CD4-positive, alpha-beta memory T cell (primary cell): ENCODE measurements at regions not wholly inside any gene's neighbourhood (a gene's known extent, or its start where the extent isn't known, plus 50 kb on each side); places are given as distances from the start of the nearest gene placed in this dataset.

ENCODE experiments used
- CTCF ChIA-PET: fragments of 350-600 bp; sonication (Branson Sonifier 250); formaldehyde crosslinking; loops from one replicate; lab custom pipeline; 2021; ENCODE audit warnings: inconsistent platforms; ENCODE audit not compliant: partially characterized antibody; lab: Charles Lee
- POLR2A ChIA-PET: fragments of 350-600 bp; sonication (Branson Sonifier 250); formaldehyde crosslinking; loops from one replicate; lab custom pipeline; 2021; ENCODE audit not compliant: partially characterized antibody; lab: Charles Lee
- DNase-seq, 5 donors: peaks; one replicate each; pipeline versions ENCODE4 v3.0.0 to v3.0.0-alpha.2; 2020 to 2022; ENCODE audit warnings: mixed read lengths in 1 of 5
- H3K27ac ChIP-seq: one replicate; pipeline ENCODE4 v1.7.0; 2013; ENCODE audit warnings: low read depth, low read length
- H3K27me3 ChIP-seq: 2 replicates; pipeline ENCODE4 v1.7.0; 2013; ENCODE audit warnings: mild to moderate bottlenecking, low read length, moderate library complexity; ENCODE audit not compliant: insufficient read depth
- H3K36me3 ChIP-seq: 2 replicates; pipeline ENCODE4 v1.7.0; 2013; ENCODE audit warnings: mild to moderate bottlenecking, low read length, moderate library complexity; ENCODE audit not compliant: insufficient read depth
- H3K4me1 ChIP-seq: 2 replicates; pipeline ENCODE4 v1.7.0; 2013; ENCODE audit warnings: mild to moderate bottlenecking, low read length, moderate library complexity; ENCODE audit not compliant: insufficient read depth
- H3K4me3 ChIP-seq, 2 donors: one replicate each; pipeline ENCODE4 v1.7.0; 2013; ENCODE audit warnings: low read length in 2 of 2, mild to moderate bottlenecking in 1 of 2
- H3K9me3 ChIP-seq, 2 donors: one replicate each; pipeline ENCODE4 v1.7.0; 2013; ENCODE audit warnings: low read length in 2 of 2, control low read depth in 1 of 2; ENCODE audit not compliant: control insufficient read depth in 1 of 2
- H3K27ac Mint-ChIP-seq, 7 donors: one replicate each; pipeline ENCODE4 v1.8.0; 2020 to 2021; ENCODE audit warnings: mixed read lengths in 7 of 7, mild to moderate bottlenecking in 6 of 7, inconsistent platforms in 3 of 7, moderate library complexity in 3 of 7
- H3K27me3 Mint-ChIP-seq, 2 donors: one replicate each; pipeline ENCODE4 v1.8.0; 2020 to 2021; ENCODE audit warnings: mixed read lengths in 2 of 2
- H3K36me3 Mint-ChIP-seq, 2 donors: one replicate each; pipeline ENCODE4 v1.8.0; 2020 to 2021; ENCODE audit warnings: mixed read lengths in 2 of 2, inconsistent platforms in 1 of 2, mild to moderate bottlenecking in 1 of 2
- H3K4me1 Mint-ChIP-seq, 4 donors: one replicate each; pipeline ENCODE4 v1.8.0; 2020 to 2021; ENCODE audit warnings: mixed read lengths in 4 of 4, mild to moderate bottlenecking in 1 of 4
- H3K4me3 Mint-ChIP-seq, 8 donors: one replicate each; pipeline ENCODE4 v1.8.0; 2020 to 2021; ENCODE audit warnings: mixed read lengths in 8 of 8, mild to moderate bottlenecking in 7 of 8, moderate library complexity in 6 of 8, inconsistent platforms in 3 of 8
- H3K9me3 Mint-ChIP-seq, 8 donors: one replicate each; pipeline ENCODE4 v1.8.0; 2020 to 2021; ENCODE audit warnings: mixed read lengths in 8 of 8, mild to moderate bottlenecking in 5 of 8, inconsistent platforms in 3 of 8, moderate library complexity in 1 of 8
- intact Hi-C: fragments of 100-400 bp; cut with micrococcal nuclease; formaldehyde crosslinking; loops from one replicate; pipeline ENCODE4 v1.15.1; 2023

DNA sequence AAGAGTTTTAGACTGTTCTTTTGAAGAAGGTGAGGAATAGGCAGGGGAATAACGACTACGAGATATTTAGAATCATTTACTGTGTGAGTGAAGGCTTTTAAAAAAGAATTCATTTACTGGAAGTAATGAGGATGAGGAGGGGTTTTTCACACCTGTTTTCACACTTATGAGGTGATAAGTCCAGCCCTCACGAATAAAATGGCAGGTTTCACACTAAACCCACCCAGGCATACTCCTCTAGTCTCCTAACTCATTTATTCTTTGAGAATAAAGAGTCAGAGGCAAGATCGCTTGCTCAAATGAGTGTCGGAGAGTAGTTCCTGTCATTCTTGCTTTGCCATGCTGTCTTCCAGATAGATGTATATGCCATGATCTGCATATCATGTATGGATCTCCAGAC lies 79.0 kb upstream of the ZEB2 start:
- Histone ChIP-seq H3K4me3 (no peak overlapping the region), H3K9me3 (no peaks in the 10 kb centered on the region), H3K27me3 (no peaks in the 10 kb centered on the region), H3K36me3 (no peaks in the 10 kb centered on the region), H3K27ac (no peak overlapping the region), H3K4me1 (no peaks in the 10 kb centered on the region)
- peaks cover 3 to 9% (median 5%) of the 10 kb centered on the region in 4 donors for H3K4me1 Mint-ChIP-seq
- peaks cover 0 to 4% (median 0%) of the 10 kb centered on the region in 8 donors for H3K9me3 Mint-ChIP-seq
- H3K27ac Mint-ChIP-seq: no peak overlapping the region
- H3K36me3 Mint-ChIP-seq: no peaks in the 10 kb centered on the region
- no peak overlapping the region for H3K4me3 Mint-ChIP-seq
- DNase-seq: no peak
- intact Hi-C loops: no loop called here
- CTCF ChIA-PET: no interaction called here
- H3K27me3 Mint-ChIP-seq: peaks cover 2 to 5% of the 10 kb centered on the region in 2 donors
- POLR2A ChIA-PET: no interaction called here

DNA sequence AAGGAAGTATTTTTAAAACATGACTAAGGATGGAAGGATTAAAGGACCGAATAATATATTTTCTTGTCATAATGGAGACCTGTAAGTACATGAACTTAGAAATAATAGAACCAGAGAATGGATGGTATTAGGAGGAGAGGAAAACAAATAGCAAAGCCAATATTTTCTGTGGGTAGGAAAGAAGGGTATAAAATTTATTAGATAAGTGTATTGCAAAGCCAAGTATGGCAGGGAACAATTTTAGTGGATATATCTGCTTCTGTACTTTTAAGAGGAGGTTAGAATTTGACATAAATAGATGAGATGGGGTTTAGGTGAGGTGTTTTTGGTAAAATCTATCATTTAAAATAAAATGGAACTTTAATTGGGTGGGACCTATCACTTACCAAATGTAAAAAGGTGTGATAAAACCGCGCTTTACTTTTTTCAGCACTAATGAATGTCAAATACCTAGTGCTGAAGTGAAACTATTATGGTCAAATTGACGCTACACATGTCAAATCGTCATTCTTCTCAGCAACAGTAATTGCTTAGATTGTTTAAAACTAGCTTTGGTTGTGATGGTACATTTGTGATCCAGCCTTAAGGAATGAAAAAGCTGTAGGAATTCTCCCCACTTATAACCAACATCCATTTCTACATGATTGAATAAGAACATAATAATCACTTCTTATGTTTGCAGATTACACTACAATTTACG lies 78.1 kb upstream of the ZEB2 start:
- H3K36me3 ChIP-seq: no peaks in the 10 kb centered on the region
- Mint-ChIP-seq H3K4me1 (peaks cover 3 to 9% (median 5%) of the 10 kb centered on the region in 4 donors), H3K27me3 (peaks cover 2 to 5% of the 10 kb centered on the region in 2 donors), H3K9me3 (peaks cover 0 to 4% (median 0%) of the 10 kb centered on the region in 8 donors), H3K4me3 (peak overlapping the region in 1 of 8 donors; percentile 37), H3K36me3 (no peaks in the 10 kb centered on the region), H3K27ac (no peak overlapping the region)
- H3K27me3 ChIP-seq: no peaks in the 10 kb centered on the region
- ChIA-PET POLR2A (no interaction called here), CTCF (no interaction called here)
- H3K9me3 ChIP-seq: no peaks in the 10 kb centered on the region
- no peak for DNase-seq
- H3K4me3 ChIP-seq: no peak overlapping the region
- H3K27ac ChIP-seq: no peak overlapping the region
- intact Hi-C loops: no loop called here
- H3K4me1 ChIP-seq: no peaks in the 10 kb centered on the region

DNA sequence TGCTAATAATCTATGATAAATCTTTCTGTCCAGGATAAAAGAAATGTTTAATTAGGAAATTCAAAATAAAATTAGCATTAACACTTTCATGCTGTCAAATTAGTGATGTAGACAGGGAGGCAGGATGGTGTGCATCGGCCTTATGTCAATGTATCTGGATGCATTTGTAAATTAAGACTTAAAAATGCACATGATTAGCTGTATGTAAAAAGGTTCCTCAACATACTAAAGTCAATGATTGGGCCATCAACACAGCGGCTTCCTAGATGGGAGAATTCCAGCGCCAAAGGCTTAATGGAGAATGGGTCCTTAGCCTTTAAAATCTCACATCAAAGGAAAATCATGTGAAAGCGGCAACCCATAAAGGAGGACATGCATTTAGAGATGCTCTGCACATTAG lies 77.5 kb upstream of the ZEB2 start:
- Histone ChIP-seq H3K36me3 (no peaks in the 10 kb centered on the region), H3K4me3 (no peak overlapping the region), H3K4me1 (no peaks in the 10 kb centered on the region), H3K9me3 (no peaks in the 10 kb centered on the region), H3K27ac (no peak overlapping the region), H3K27me3 (no peaks in the 10 kb centered on the region)
- H3K9me3 Mint-ChIP-seq: peaks cover 0 to 4% (median 0%) of the 10 kb centered on the region in 8 donors
- peaks cover 0 to 5% of the 10 kb centered on the region in 2 donors for H3K27me3 Mint-ChIP-seq
- no peak overlapping the region for H3K27ac Mint-ChIP-seq
- no peak overlapping the region for H3K4me3 Mint-ChIP-seq
- no peak for DNase-seq
- ChIA-PET CTCF (no interaction called here), POLR2A (no interaction called here)
- H3K36me3 Mint-ChIP-seq: no peaks in the 10 kb centered on the region
- H3K4me1 Mint-ChIP-seq: peaks cover 3 to 9% (median 5%) of the 10 kb centered on the region in 4 donors
- intact Hi-C loops: no loop called here

DNA sequence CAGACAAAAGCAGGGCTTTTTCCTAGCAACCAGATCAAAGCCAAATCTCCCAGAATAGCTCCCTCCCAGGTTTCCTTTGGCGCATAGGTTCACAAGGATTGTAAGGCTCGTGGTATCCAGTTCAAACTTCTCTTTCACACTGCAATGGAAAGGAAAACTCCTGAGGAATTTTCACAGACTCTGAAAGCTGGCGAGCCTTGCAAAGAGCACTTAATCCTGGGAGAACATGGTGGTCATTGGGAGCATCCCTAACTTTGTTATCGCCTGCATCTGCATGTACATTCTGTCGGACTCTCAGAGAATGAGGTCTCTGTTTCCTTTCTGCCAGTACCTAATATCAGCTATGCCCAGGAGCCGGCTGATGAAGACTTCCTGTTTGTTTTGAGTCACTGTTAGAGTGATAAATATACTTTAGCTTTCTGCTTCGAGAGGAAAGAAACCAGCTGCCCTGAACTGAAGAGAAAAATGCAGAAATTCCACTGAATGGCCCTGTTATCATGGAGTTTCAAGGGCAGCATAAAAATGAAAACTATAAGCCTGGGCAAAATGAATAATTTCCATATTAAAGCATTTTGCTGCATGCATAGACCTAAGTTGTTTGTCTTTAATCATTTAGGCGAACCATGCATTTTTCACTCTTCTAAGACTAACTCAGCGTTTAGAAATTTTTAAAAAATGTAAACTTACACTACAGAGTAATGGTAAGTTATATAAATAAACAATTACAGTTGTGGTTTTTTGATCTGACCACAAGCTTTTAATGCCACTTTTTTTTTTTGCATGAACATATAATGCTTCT lies 76.4 kb upstream of the ZEB2 start:
- intact Hi-C loops: no loop called here
- Histone ChIP-seq H3K4me3 (no peak overlapping the region), H3K27ac (no peak overlapping the region), H3K27me3 (no peaks in the 10 kb centered on the region), H3K9me3 (no peaks in the 10 kb centered on the region), H3K4me1 (no peaks in the 10 kb centered on the region), H3K36me3 (no peaks in the 10 kb centered on the region)
- CTCF ChIA-PET: interaction anchor here (0.5 kb wide), 1 partner anchor 1334 kb away, joined by 3 read pairs; no protein-coding TSS in a partner anchor
- Mint-ChIP-seq H3K27me3 (peaks cover 3 to 4% of the 10 kb centered on the region in 2 donors), H3K9me3 (peaks cover 0 to 4% (median 0%) of the 10 kb centered on the region in 8 donors), H3K36me3 (no peaks in the 10 kb centered on the region), H3K4me1 (peaks cover 3 to 9% (median 5%) of the 10 kb centered on the region in 4 donors), H3K4me3 (peak overlapping the region in 1 of 8 donors; percentile 29), H3K27ac (peak overlapping the region in 1 of 7 donors; percentile 1)
- DNase-seq: no peak
- POLR2A ChIA-PET: no interaction called here

DNA sequence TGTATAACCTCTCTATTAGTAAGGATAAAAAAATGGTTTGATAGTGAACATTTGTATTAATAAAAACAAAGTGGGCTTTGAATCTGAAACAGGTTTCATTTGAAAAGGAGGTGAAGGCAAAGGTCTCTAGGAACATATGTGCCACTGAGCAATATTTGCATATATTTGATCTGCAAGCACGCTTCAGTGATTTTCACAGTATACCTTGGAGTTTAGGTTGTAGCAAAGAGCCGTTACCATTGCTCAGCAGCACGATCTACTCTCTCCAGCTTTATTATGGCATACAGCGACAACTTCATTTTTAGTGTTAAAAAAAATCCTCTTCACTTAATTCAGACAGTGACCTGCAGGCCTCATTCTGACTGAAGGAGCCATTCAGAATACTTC lies 75.8 kb upstream of the ZEB2 start:
- peaks cover 0 to 4% (median 0%) of the 10 kb centered on the region in 8 donors for H3K9me3 Mint-ChIP-seq
- H3K36me3 Mint-ChIP-seq: no peaks in the 10 kb centered on the region
- no peaks in the 10 kb centered on the region for H3K9me3 ChIP-seq
- POLR2A ChIA-PET: no interaction called here
- intact Hi-C loops: no loop called here
- no peak overlapping the region for H3K27ac ChIP-seq
- no peak overlapping the region for H3K4me3 ChIP-seq
- peaks cover 3 to 9% (median 5%) of the 10 kb centered on the region in 4 donors for H3K4me1 Mint-ChIP-seq
- DNase-seq: no peak
- H3K36me3 ChIP-seq: no peaks in the 10 kb centered on the region
- CTCF ChIA-PET: interaction anchor here (0.5 kb wide), 1 partner anchor 1333 kb away, joined by 3 read pairs; no protein-coding TSS in a partner anchor
- H3K27me3 ChIP-seq: no peaks in the 10 kb centered on the region
- peaks cover 3 to 4% of the 10 kb centered on the region in 2 donors for H3K27me3 Mint-ChIP-seq
- H3K4me3 Mint-ChIP-seq: no peak overlapping the region
- no peak overlapping the region for H3K27ac Mint-ChIP-seq
- no peaks in the 10 kb centered on the region for H3K4me1 ChIP-seq

DNA sequence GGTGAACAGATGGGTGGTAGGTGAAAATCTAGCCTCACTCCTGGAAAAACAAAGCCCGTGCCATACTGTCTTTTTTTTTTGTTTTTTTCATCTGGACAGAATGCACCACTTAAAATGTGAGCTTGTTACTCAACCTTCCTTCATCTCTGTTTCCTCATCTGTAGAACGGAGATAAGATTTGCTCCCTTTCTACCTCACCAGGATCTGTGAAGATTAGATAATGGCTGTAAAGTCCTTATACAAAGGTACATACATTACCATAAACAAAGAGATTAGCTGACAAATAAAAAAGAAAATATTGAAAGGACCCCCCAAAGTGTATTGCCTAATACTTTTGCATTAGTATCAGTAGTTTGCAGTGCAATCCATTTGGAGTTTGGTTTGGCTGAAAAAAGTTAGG lies 75.4 kb upstream of the ZEB2 start:
- no peak overlapping the region for H3K27ac Mint-ChIP-seq
- ChIA-PET POLR2A (no interaction called here), CTCF (interaction anchor here (0.5 kb wide), 1 partner anchor 1333 kb away, joined by 3 read pairs; no protein-coding TSS in a partner anchor)
- no peaks in the 10 kb centered on the region for H3K36me3 Mint-ChIP-seq
- no peaks in the 10 kb centered on the region for H3K4me1 ChIP-seq
- H3K9me3 ChIP-seq: no peaks in the 10 kb centered on the region
- no peak overlapping the region for H3K4me3 Mint-ChIP-seq
- no peaks in the 10 kb centered on the region for H3K36me3 ChIP-seq
- no peaks in the 10 kb centered on the region for H3K27me3 ChIP-seq
- intact Hi-C loops: no loop called here
- H3K27ac ChIP-seq: no peak overlapping the region
- no peak for DNase-seq
- peaks cover 0 to 4% (median 0%) of the 10 kb centered on the region in 8 donors for H3K9me3 Mint-ChIP-seq
- H3K27me3 Mint-ChIP-seq: peaks cover 3 to 4% of the 10 kb centered on the region in 2 donors
- no peak overlapping the region for H3K4me3 ChIP-seq
- peaks cover 3 to 9% (median 5%) of the 10 kb centered on the region in 4 donors for H3K4me1 Mint-ChIP-seq

DNA sequence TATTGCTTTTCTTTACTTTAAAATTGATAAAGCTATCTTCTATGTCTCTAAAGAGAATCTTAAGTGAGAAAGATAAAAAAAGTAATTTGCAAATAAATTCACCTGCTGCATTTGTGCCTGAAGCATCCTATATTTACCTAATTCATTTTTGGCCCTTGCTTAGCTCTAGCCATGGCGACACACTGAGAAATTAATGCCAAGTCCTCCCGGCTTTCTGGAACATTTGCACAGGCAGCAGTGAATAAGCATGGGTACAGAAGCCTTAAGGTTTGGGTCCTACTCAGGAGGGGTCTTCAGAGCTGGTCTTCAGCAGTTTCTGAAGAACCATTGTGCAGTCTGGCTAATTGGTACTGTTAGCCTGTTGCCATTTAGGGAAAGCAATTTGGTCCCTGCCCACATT lies 73.9 kb upstream of the ZEB2 start:
- POLR2A ChIA-PET: no interaction called here
- H3K4me3 ChIP-seq: no peak overlapping the region
- H3K4me1 ChIP-seq: no peaks in the 10 kb centered on the region
- peaks cover 0 to 2% (median 0%) of the 10 kb centered on the region in 8 donors for H3K9me3 Mint-ChIP-seq
- no peaks in the 10 kb centered on the region for H3K9me3 ChIP-seq
- no peaks in the 10 kb centered on the region for H3K36me3 Mint-ChIP-seq
- no peaks in the 10 kb centered on the region for H3K36me3 ChIP-seq
- CTCF ChIA-PET: no interaction called here
- no peak overlapping the region for H3K4me3 Mint-ChIP-seq
- no peak for DNase-seq
- peaks cover 3 to 4% of the 10 kb centered on the region in 2 donors for H3K27me3 Mint-ChIP-seq
- no peaks in the 10 kb centered on the region for H3K27me3 ChIP-seq
- no peak overlapping the region for H3K27ac ChIP-seq
- H3K4me1 Mint-ChIP-seq: peaks cover 3 to 9% (median 5%) of the 10 kb centered on the region in 4 donors
- intact Hi-C loops: no loop called here
- H3K27ac Mint-ChIP-seq: no peak overlapping the region
